Central memory CD8-positive, alpha-beta T cell (primary cell): ENCODE measurements at regions not wholly inside any gene's neighbourhood (a gene's known extent, or its start where the extent isn't known, plus 50 kb on each side); places are given as distances from the start of the nearest gene placed in this dataset.
"Not testable (repeated sequence)": the region's sequence is repeated elsewhere in the genome, so short reads cannot be mapped to it uniquely, and the experiment has no call there.

Experiments used
- ATAC-seq: fragments of 150-1000 bp; cut with Tn5 transposase; replicated peaks from 2 replicates; pipeline ENCODE4 v1.10.0; 2022; ENCODE audit warnings: mild to moderate bottlenecking, moderate FRiP score, moderate number of reproducible peaks; ENCODE audit not compliant: poor library complexity, severe bottlenecking; ENCODE audit errors: extremely low read depth
- DNase-seq, 2 donors: peaks; one replicate each; pipeline ENCODE4 v3.0.0; 2021; ENCODE audit warnings: low spot score in 2 of 2
- H3K27ac Mint-ChIP-seq: one replicate; pipeline ENCODE4 v1.8.0; 2022; ENCODE audit warnings: low read depth, mild to moderate bottlenecking, moderate library complexity, mixed read lengths
- H3K27me3 Mint-ChIP-seq: one replicate; pipeline ENCODE4 v1.8.0; 2022; ENCODE audit warnings: mixed read lengths
- H3K36me3 Mint-ChIP-seq: one replicate; pipeline ENCODE4 v1.8.0; 2022; ENCODE audit warnings: mild to moderate bottlenecking, moderate library complexity, mixed read lengths; ENCODE audit not compliant: insufficient read depth
- H3K4me1 Mint-ChIP-seq: one replicate; pipeline ENCODE4 v1.8.0; 2022; ENCODE audit warnings: mixed read lengths
- H3K4me3 Mint-ChIP-seq: one replicate; pipeline ENCODE4 v1.8.0; 2022; ENCODE audit warnings: mild to moderate bottlenecking, moderate library complexity, mixed read lengths
- H3K9me3 Mint-ChIP-seq: one replicate; pipeline ENCODE4 v1.8.0; 2022; ENCODE audit warnings: mixed read lengths

- Mint-ChIP-seq H3K36me3 (no peaks in the 10 kb centered on the region), H3K4me3 (no peak overlapping the region), H3K4me1 (no peaks in the 10 kb centered on the region), H3K27ac (no peak overlapping the region), H3K9me3 (peaks cover 25% of the 10 kb centered on the region), H3K27me3 (no peaks in the 10 kb centered on the region)
- ATAC-seq: no peak
- DNase-seq: no peak
Measured at GRCh38 chr3:175956964-175957363, 1097.8 kb downstream of the NAALADL2 start.

DNA sequence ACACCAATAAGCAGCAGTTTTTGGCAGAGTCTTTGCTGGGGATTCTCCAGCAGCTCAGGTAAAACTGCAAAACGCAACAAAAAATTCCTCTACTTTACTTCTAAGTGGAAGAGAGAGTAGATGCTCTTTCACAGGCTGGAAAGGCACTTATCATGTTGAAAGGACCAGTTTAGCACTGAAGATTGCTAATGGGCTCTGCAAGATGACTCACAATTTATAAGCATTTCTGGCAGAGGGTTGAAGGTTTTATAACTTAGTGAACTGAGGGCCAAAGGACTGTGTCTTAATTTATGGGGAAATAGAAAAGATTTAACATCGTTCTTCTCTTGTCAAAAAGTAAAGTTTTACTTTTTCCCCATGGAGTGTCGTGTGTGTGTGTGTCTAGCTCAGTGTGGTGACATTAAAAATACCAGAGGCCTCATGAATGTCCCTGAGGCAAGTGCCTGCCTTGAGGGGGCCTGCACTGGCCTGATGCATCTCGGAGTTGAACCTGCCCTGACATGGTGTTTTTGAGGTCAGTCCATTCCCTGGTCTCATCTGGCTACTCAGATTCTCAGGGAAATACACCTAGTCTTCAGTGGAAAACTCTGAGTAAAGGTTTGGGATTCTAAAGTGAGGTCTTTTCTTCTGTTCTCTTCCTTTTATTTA lies 1092.0 kb downstream of the NAALADL2 start:
- no peak for ATAC-seq
- H3K4me3 Mint-ChIP-seq: no peak overlapping the region

DNA sequence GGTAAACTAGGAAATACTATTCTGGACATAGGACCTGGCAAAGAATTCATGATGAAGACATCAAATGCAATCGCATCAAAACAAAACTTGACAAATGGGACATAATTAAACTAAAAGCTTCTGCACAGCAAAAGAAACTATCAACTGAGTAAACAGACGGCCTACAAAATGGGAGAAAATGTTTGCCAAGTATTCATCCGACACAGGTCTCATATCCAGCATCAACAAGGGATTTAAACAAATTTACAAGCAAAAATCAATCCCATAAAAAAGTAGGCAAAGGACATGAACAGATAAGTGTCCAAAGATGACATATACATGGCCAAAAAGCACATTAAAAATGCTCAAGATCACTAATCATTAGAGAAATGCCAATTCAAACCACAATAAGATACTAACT lies 1088.9 kb downstream of the NAALADL2 start:
- Mint-ChIP-seq H3K27me3 (no peaks in the 10 kb centered on the region), H3K27ac (no peak overlapping the region), H3K36me3 (no peaks in the 10 kb centered on the region), H3K4me3 (no peak overlapping the region), H3K4me1 (no peaks in the 10 kb centered on the region), H3K9me3 (peaks cover 36% of the 10 kb centered on the region)
- DNase-seq: no peak
- ATAC-seq: no peak

More for the DNA sequence above, 1092.0 kb downstream of the NAALADL2 start:
- no peaks in the 10 kb centered on the region for H3K4me1 Mint-ChIP-seq
- H3K9me3 Mint-ChIP-seq: peaks cover 32% of the 10 kb centered on the region
- no peak overlapping the region for H3K27ac Mint-ChIP-seq
- no peaks in the 10 kb centered on the region for H3K27me3 Mint-ChIP-seq
- no peak for DNase-seq
- no peaks in the 10 kb centered on the region for H3K36me3 Mint-ChIP-seq

- H3K4me3 Mint-ChIP-seq: no peak overlapping the region
- ATAC-seq (no peak), DNase-seq (no peak)
- H3K27ac Mint-ChIP-seq: no peak overlapping the region
- no peaks in the 10 kb centered on the region for H3K36me3 Mint-ChIP-seq
- peaks cover 26% of the 10 kb centered on the region for H3K9me3 Mint-ChIP-seq
- no peaks in the 10 kb centered on the region for H3K4me1 Mint-ChIP-seq
- H3K27me3 Mint-ChIP-seq: no peaks in the 10 kb centered on the region
Measured at GRCh38 chr3:175941352-175941751, 1082.2 kb downstream of the NAALADL2 start.

- no peaks in the 10 kb centered on the region for H3K27me3 Mint-ChIP-seq
- no peaks in the 10 kb centered on the region for H3K36me3 Mint-ChIP-seq
- H3K27ac Mint-ChIP-seq: no peak overlapping the region
- no peaks in the 10 kb centered on the region for H3K4me1 Mint-ChIP-seq
- H3K9me3 Mint-ChIP-seq: peaks cover 23% of the 10 kb centered on the region
- DNase-seq (no peak), ATAC-seq (no peak)
- H3K4me3 Mint-ChIP-seq: no peak overlapping the region
Measured at GRCh38 chr3:175940881-175941280, 1081.7 kb downstream of the NAALADL2 start.

DNA sequence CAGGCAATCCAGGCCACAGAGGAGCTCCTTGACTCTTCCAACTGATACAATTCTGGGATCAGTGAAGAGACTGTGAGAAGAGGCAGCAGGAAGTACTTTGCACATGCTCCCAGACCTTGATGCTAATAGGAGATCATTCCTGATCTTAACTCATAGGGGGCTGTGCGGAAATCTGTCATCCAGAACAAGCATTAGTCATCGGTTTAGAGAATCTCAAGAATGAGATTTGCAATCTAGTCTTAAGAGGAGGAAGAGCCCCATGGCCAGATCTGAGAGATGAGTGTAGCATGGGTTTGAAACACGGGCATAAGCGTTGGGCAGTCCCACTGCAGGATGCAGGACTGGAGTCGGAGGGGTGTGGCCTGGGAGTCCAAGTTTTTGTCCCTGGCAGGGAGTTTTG lies 1081.1 kb downstream of the NAALADL2 start:
- H3K36me3 Mint-ChIP-seq: no peaks in the 10 kb centered on the region
- no peak for ATAC-seq
- no peak for DNase-seq
- no peak overlapping the region for H3K27ac Mint-ChIP-seq
- H3K4me3 Mint-ChIP-seq: no peak overlapping the region
- H3K27me3 Mint-ChIP-seq: no peaks in the 10 kb centered on the region
- H3K9me3 Mint-ChIP-seq: peaks cover 27% of the 10 kb centered on the region
- H3K4me1 Mint-ChIP-seq: no peaks in the 10 kb centered on the region

- H3K27ac Mint-ChIP-seq, DNase-seq, H3K4me3 Mint-ChIP-seq, H3K27me3 Mint-ChIP-seq, H3K4me1 Mint-ChIP-seq, ATAC-seq, H3K36me3 Mint-ChIP-seq: not testable (repeated sequence)
- H3K9me3 Mint-ChIP-seq: peaks cover 39% of the 10 kb centered on the region
Measured at GRCh38 chr3:175937367-175937766, 1078.2 kb downstream of the NAALADL2 start.

DNA sequence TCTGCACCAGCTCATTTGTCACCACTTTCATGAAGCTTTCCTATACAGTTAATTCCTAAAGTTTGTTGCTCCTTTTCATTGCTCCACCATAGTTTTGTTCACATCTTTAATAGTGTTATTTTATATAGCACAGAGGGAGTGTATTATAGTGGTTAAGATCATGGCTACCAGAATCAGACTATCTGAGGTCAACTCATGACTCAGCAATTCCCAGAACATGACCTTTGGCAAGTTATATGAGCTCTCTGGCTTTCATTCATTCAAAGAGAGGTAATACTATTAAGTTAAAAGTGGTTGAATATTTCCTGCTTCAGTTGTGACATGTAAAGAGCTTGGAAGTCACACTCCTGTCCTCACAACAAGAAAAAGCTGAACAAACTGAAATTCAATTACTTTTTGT lies 1073.5 kb downstream of the NAALADL2 start:
- H3K4me3 Mint-ChIP-seq: no peak overlapping the region
- DNase-seq (no peak), ATAC-seq (no peak)
- H3K9me3 Mint-ChIP-seq: peaks cover 37% of the 10 kb centered on the region
- H3K4me1 Mint-ChIP-seq: no peaks in the 10 kb centered on the region
- H3K27ac Mint-ChIP-seq: no peak overlapping the region
- H3K27me3 Mint-ChIP-seq: no peaks in the 10 kb centered on the region
- H3K36me3 Mint-ChIP-seq: no peaks in the 10 kb centered on the region

DNA sequence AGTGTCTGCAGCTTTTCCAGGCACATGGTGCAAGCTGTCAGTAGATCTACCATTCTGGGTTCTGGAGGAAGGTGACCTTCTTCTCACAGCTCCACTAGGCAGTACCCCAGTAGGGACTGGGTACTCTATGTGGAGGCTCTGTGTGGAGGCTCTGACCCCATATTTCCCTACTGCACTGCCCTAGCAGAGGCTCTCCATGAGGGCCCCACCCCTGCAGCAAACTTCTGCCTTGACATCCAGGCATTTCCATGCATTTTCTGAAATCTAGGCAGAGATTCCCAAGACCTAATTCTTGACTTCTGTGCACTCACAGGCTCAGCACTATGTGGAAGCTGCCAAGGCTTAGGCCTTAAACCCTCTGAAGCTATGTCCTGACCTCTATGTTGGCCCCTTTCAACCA lies 1060.0 kb downstream of the NAALADL2 start:
- Mint-ChIP-seq H3K27ac (no peak overlapping the region), H3K36me3 (peaks cover 2% of the 10 kb centered on the region), H3K4me1 (no peaks in the 10 kb centered on the region), H3K9me3 (peaks cover 8% of the 10 kb centered on the region), H3K4me3 (no peak overlapping the region), H3K27me3 (no peaks in the 10 kb centered on the region)
- DNase-seq (no peak), ATAC-seq (no peak)

GRCh38 chr3:175916191-175916934 lies 1057.2 kb downstream of the NAALADL2 start:
- Mint-ChIP-seq H3K27ac (no peak overlapping the region), H3K4me3 (no peak overlapping the region), H3K36me3 (peaks cover 2% of the 10 kb centered on the region), H3K27me3 (no peaks in the 10 kb centered on the region), H3K9me3 (peaks cover 8% of the 10 kb centered on the region), H3K4me1 (no peaks in the 10 kb centered on the region)
- ATAC-seq (no peak), DNase-seq (no peak)

DNA sequence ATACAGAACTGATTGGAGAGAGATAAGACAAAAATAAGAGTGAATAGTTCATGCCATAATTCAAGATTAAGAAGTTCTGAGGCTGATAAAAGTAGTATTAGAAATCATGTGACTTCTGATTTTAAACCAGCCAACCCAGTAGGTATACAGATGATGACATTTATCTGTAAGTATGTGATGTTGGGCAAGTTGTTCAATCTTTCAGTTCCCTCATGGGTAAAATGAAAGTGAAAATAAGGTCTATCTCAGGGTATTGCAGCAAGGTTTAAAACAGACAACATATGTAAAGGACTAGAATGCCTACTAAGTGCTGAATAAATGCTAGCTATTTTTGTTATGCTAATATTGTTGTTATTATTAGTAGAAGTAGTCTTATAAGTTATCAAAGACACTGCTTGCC lies 1055.7 kb downstream of the NAALADL2 start:
- no peak for ATAC-seq
- no peaks in the 10 kb centered on the region for H3K27me3 Mint-ChIP-seq
- DNase-seq: no peak
- H3K36me3 Mint-ChIP-seq: peaks cover 2% of the 10 kb centered on the region
- H3K27ac Mint-ChIP-seq: no peak overlapping the region
- peaks cover 10% of the 10 kb centered on the region for H3K9me3 Mint-ChIP-seq
- H3K4me1 Mint-ChIP-seq: no peaks in the 10 kb centered on the region
- H3K4me3 Mint-ChIP-seq: no peak overlapping the region

DNA sequence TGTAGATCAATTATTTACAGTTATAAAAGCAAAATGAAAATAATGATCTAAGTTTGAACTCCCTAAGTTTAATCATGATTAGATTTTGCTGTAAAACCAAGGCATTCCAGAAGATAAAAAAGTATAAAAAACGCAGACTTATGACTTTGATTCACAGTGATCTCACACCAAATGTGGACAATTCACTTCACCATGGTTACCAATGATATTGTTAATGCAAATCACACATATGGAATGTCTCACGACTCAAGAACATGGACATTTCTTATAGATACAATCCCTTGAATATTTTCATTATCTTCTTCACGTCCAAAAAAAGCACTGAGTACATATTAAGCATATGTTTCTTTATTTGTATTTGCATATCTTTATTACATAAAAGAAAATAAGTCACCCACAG lies 1054.2 kb downstream of the NAALADL2 start:
- no peak for ATAC-seq
- H3K4me1 Mint-ChIP-seq: no peaks in the 10 kb centered on the region
- DNase-seq: no peak

DNA sequence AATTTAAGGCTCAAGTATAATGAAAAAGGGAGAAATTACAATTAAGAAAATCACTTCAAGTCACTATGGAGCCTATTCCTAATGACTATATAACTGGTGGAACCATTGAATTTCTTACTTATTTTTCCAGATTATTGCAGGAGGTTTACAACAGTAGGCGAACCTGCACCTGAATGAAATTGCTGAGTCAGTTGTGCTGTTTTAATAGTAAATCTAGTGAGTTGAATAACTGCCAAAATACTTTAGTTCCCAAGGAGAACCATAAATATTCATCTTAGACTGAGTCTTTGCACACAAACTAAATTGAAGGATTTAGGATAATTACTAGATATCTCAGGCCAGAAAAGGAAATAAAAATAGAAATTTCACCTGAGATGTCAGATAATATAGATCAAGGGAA lies 1052.8 kb downstream of the NAALADL2 start:
- Mint-ChIP-seq H3K36me3 (no peaks in the 10 kb centered on the region), H3K4me1 (no peaks in the 10 kb centered on the region), H3K9me3 (peaks cover 5% of the 10 kb centered on the region), H3K27me3 (no peaks in the 10 kb centered on the region), H3K4me3 (no peak overlapping the region), H3K27ac (no peak overlapping the region)
- DNase-seq (no peak), ATAC-seq (no peak)

More for the DNA sequence above, 1054.2 kb downstream of the NAALADL2 start:
- peaks cover 8% of the 10 kb centered on the region for H3K9me3 Mint-ChIP-seq
- no peak overlapping the region for H3K4me3 Mint-ChIP-seq
- H3K27me3 Mint-ChIP-seq: no peaks in the 10 kb centered on the region
- no peaks in the 10 kb centered on the region for H3K36me3 Mint-ChIP-seq
- H3K27ac Mint-ChIP-seq: no peak overlapping the region
